NCI-H1694 (cell line): ENCODE measurements at regions not wholly inside any gene's neighbourhood (a gene's known extent, or its start where the extent isn't known, plus 50 kb on each side); places are given as distances from the start of the nearest gene placed in this dataset.

Source experiments
- DNase-seq: peaks from one replicate; lab custom pipeline; 2025; lab: John Stamatoyannopoulos, UW

- DNase-seq, result no peak
Observed at GRCh38 chr2:88832992-88833389, 141.5 kb downstream of the RPIA start.

GRCh38 chr2:88834376-88834775 is 142.9 kb downstream of the RPIA start:
- DNase-seq, result no peak

GRCh38 chr2:88834866-88835265 is 143.4 kb downstream of the RPIA start:
- no peak for DNase-seq

- no peak for DNase-seq
Observed at GRCh38 chr2:88835726-88836125, 144.3 kb downstream of the RPIA start.

DNA sequence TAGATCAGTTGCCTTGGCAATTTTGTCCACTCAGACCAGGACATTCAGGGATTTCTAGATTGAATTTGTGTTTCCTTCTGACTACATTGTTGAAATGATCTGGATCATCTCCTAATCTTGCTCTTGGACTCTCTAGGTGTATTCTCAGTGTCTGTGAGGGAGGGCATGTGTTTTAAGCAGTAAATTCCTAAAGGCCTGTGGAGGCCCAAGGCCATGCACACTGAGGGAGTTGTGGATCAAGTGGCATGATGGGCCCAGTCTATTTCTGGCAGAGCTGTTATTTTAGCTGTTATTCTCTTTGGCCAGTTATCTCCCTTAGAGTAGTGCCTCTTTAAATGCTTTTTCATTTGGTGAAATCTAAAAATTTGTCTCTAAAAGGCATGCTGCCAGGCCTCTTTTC is 144.9 kb downstream of the RPIA start:
- DNase-seq, result no peak

- DNase-seq, result no peak
Observed at GRCh38 chr2:88837511-88838160, 146.2 kb downstream of the RPIA start.

DNA sequence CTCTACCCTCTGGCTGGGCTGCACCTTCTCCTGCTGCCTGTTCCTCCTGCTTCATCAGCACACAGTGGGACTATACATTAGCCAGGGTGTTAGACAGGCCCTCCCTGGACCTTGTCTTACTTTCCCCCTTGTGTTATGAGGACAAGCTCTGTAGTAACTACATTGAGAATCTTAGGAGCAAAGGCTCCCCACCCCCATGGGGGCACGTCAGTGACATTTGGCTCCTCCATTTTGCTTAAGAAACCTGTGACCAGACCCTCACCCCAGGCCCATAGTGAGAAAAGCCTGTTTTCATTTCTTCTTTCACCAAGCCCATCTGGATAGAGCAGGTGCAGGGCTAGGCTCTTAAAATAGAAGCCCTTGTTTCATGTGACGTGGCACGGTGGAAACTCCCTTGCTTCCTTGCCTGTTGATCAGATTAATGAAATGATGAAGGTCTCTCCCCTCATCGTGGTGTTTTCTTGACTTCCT is 146.7 kb downstream of the RPIA start:
- DNase-seq, result no peak

GRCh38 chr2:88841224-88841929 is 149.9 kb downstream of the RPIA start:
- DNase-seq, result no peak

- DNase-seq, result no peak
Observed at GRCh38 chr2:88842656-88843460, 151.4 kb downstream of the RPIA start.

DNA sequence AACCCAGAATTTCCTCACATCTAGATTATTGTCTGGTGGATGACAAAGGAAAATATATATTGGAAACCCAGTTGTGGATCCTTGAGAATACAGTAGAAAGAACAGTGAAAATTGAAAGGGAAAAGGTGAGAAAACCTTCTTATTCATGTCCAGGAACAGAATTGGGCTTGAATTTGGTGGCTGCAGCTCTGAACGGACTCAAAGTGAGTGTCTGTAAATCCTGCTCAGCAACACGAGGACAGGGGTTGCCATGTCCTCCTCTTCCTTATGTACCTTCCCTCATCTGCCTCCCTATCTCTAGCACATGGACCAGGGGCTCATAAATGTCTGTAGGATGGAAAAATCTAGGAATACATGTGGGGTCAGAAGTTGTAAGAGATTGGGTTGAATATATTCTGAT is 152.2 kb downstream of the RPIA start:
- no peak for DNase-seq

- DNase-seq, result no peak
Observed at GRCh38 chr2:88844960-88845359, 153.5 kb downstream of the RPIA start.

DNA sequence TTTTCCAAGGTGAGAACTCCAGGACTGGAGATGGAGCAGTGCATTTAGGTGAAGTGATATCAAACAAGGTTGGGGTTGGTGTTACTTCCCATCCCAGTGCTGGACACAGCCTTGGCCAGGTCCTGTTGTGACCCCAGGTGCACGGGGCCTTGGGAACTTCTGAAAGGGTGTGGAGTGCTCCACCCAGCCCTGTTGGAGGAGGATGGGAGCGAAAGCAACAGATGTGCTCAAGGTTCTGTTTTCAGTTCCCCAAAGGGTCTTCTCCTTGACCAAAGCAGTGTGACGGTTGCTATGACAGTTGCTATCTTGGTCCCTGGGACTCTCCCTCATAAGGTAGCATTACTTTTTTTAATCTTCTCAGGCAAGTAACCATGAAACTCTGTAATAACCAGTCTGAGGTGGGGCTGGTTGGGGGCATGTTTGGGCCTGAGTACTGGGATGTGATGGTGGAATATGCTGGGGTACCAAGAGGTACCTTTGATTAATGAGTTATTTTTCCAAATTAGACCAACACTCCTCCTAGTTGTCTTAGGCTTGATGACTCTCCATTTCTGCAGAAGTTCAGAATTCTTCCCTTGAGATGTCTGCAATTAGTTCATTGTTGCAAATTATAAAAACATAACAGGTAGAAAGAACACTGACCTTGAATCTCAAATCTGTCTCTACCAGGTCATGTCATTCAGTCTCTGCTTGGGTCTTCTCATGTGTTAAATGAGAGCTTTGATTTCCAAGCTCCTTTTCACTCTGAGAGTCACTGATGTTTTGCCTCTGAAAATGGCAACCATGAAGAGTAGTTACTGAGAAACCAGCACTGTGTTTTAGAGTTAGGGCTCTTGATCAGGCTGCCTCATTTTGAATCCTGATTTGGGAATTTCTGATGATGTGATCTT is 154.5 kb downstream of the RPIA start:
- DNase-seq, result no peak

- DNase-seq, result no peak
Observed at GRCh38 chr2:88852753-88853402, 161.4 kb downstream of the RPIA start.

DNA sequence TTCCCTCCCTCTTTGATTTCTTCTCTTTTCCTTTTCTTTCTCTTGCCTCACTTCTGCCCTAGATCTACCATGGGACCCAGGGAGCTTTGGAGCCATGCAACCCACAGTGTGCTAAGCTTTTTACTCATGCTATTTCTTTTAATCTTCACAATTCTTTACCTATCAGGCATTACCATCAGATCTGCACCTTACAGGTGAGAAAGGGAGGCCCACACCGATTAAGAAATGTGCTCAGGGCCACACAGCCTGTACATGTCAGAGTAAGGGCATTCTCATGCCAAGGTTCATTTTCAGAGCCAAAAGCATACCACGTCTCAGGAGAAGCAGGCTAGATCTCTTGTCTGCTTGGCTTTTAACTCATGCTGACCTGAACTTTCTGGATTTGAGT is 161.9 kb downstream of the RPIA start:
- DNase-seq, result no peak

GRCh38 chr2:88854528-88854927 is 163.1 kb downstream of the RPIA start:
- DNase-seq, result no peak

- DNase-seq, result no peak
Observed at GRCh38 chr2:88855620-88856408, 164.3 kb downstream of the RPIA start.

- DNase-seq, result no peak
Observed at GRCh38 chr2:88856409-88857135, 165.1 kb downstream of the RPIA start.

DNA sequence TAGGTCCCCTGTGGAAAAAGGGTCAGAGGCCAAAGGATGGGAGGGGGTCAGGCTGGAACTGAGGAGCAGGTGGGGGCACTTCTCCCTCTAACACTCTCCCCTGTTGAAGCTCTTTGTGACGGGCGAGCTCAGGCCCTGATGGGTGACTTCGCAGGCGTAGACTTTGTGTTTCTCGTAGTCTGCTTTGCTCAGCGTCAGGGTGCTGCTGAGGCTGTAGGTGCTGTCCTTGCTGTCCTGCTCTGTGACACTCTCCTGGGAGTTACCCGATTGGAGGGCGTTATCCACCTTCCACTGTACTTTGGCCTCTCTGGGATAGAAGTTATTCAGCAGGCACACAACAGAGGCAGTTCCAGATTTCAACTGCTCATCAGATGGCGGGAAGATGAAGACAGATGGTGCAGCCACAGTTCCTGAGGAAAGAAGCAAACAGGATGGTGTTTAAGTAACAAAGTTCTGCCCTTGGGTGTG is 165.8 kb downstream of the RPIA start:
- no peak for DNase-seq

- DNase-seq, result no peak
Observed at GRCh38 chr2:88857951-88858411, 166.5 kb downstream of the RPIA start.

GRCh38 chr2:88859461-88859860 is 168.0 kb downstream of the RPIA start:
- DNase-seq, result no peak
